Fibroblast of skin of left biceps (primary cell): ENCODE measurements at regions not wholly inside any gene's neighbourhood (a gene's known extent, or its start where the extent isn't known, plus 50 kb on each side); places are given as distances from the start of the nearest gene placed in this dataset.

ENCODE experiments used
- DNase-seq, 2 experiments: peaks; one replicate each; pipeline ENCODE4 v3.0.0-alpha.2; 2013; ENCODE audit warnings: low read depth in 2 of 2

DNA sequence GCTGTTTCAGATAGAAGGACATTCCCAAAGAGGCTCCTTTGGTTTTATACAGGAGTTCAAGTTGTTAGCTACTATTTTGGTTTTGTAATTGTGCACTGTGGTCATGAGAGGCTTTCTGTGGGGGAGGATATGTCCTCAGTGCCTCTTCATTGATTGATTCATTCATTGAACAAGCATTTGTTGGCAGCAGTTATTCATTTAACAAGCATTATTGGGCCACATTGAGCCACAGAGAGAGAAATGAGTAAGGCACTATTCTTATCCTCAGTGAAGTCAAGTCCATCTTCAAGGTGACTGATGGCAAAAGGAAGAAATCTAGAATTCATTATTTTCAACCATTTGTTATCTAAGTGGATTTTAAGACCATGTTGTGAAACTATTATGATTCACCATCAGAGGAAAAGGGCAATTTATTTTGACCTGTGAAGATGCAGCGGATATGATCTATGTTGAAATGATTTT, 697.2 kb upstream of the CITED2 start:
- peak; percentile 87 to 91 for DNase-seq

DNA sequence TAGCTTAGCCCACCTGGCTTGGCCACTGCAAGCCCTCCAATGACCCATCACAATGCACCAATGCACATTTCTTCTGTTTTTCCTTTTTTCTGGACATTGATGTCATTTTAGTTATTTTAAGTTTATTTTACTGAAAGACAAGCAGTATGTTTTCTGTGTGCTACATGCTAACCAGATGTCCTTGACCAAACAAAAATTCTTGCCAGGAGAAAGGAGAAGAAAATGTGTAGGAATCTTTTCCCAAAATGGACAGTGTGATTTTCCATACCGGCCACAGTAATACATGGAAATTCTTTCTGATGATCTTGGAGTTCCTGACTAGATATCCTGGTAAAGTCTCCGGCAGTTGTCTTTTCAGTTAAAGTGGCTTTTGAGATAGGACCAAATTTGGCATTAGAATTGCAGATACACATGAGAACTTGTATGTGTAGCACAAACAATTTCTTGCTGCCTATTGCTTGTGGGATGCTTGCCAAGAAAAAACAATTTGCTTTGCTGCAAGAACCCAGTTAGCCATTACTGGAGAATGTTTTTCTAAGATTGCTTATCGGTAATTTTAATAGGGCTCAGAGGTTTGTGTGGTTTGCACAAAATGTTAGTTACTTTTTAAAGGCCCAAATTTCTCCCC, 696.5 kb upstream of the CITED2 start:
- peak; percentile 84 to 85 for DNase-seq

DNA sequence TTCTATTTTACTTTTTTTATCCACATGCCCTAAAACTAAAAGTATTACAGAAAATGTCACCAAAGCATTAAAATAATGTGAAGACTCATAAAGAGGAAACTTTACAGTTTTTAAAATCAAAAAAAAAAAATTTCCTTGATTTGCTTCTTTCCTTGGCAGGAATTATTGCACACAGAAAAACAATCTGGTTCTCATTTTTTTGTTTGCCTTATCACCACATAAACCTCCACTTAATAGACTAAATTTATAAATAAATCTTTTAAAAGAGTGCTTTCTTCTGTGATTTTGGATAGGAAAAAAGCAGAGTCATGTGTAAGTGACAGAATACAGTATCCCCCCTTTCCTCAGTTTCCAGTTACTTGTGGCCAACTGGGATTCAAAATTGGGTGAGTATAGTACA, 695.1 kb upstream of the CITED2 start:
- no peak for DNase-seq

DNA sequence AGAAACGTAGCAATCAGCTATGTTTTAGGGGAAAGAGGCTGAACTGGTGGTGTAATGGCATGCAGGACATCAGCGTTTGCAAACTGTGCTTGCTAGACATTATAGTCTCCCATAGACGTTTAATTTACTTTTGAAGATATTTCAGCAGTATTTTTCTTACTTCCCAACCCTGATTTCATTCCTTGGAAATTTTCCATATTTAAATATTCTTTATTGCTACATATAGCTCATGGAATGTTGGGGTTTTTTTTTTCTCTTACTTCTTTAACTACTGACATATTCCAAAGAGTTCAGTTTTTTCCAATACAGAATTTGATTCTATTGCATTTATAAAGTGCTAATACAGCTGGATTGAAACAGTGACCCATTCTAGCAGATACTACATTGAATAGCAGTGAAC, 694.4 kb upstream of the CITED2 start:
- DNase-seq: peak in 1 of 2 experiments; percentile 74

DNA sequence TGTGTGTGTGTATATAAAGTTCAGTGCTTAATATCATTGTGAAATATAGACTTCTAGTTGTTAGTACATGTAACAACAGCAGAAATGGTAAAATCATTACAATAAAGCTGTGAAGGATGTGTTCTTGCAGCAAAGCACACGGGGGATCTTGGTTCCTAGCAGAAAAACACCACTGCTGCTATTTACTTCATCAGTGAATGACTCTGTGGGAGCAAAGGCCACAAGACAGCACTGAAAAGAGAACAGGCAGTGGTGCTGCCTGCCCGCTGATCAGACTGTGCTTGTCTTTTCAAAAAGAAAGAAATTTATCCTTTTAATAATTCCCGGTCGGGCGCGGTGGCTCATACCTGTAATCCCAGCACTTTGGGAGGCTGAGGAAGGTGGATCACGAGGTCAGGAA, 689.9 kb upstream of the CITED2 start:
- no peak for DNase-seq

DNA sequence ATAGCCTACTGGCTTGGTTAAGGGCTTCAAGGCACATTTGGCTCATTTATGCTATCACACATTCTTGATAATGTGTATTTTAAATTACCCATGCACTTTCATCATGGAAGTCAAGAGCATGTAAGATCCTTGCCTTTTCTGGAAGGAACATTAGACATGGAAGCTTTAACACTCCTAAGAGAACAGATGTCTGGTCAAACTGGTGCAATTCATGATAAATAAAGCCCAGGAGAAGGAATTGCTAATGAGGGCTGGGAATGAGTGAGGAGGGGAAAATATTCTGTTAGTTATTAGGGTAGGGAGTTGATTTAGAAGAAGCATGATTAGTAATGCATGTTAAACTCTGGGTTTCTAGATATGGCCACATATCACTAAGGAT, 688.6 kb upstream of the CITED2 start:
- DNase-seq: no peak

DNA sequence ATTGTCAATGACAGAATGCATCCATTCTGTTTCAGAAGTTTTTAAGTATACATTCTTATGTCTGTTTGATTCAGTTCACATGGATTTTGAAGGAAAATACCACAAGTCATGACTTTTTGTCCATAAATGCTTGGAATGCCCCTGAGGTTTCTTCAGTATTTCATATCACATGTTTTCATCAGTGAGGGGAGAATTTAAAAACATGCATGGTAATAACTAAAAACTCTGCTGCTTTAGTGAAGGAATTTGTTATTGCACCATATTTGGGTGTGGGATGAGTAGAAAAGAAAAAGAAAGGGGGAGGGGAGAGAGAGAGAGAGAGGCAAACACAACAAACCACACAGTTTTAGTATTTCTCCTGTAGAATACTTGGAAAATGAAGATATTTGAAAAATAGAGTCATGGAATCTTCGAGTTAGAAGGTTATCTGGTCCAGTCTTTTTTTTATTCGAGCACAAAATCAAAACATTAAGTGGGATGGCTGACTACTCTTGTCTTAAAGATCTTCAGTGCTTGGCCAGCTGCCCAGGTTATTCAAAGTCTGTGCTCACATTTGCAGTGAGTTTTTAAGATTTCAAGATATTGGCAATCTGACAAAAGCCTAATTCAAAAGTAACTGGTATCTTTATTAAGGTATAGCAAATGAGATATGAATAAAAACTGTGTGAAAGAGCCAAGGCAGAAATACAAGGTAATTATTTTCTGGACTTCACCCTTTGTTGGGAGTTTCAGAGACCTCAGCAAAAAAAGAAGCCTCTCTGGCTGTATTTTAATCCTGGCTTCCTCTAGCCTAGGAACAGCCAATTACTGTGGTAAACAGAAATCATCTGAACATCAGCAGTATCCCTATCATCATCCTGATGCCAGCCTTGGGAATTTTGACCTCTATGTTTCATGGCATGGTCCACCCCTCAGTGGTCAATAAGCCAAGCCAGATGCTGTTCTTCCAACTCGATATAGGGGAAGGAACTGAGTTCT, 687.9 kb upstream of the CITED2 start:
- DNase-seq: peak; percentile 99

DNA sequence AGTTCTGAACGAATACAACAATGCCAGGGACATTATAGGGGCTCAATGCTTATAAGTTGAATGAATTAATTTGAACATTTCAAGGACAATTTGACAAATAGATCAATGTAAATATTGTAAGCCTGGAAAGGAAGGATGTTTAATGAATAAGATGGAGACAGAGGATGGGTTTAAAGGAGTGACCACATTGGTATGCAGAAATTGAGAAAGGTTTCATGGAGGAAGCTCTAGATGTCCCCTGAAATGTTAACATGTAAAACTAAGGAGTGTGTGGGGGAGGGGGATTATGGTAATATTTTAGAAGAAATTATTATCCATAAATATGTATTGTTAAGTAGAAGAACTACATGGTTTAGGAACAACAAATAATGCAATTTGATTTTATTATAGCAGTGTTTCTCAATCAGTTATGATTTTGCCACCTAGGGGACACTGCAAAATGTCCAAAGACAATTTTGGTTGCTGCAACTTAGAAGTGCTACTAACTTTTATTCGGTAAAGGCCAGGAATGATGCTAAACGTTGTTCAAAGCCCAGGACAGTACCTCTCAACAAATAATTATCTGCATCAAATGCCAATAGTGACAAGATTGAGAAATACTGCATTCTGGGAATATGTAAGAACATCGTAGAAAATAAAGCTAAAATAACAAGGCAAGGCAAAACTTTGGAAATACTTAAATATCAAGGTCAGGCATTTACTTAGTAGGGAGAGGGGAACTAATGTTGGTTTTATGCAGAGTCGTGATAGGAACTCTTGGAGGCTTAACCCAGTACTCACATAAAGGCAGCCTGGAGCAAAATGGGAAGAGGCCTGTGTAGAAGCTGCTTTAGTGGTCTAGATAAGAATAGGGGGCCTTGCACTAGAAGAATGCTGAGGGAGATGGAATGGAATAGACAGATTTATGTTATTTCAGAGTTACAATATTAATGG, 686.9 kb upstream of the CITED2 start:
- DNase-seq: no peak

DNA sequence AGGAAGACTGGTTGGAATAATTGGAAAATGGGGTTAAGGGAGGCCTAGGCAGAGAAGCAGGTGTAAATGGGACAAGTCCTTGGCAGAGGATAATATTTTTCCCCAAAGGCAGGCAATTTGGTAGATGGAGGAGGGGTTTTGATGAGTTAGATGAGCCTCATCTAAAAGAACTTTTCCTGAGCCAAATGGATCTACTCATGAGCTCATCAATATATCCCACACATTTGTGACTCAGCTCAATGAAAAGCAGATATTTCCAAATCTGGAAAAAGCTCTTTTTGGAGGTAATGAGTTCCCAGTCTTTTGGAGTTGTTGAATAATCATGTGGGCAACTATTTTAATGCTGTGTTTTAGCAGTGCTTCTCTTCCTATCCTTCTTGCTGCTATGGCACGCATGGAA, 685.5 kb upstream of the CITED2 start:
- DNase-seq: no peak

DNA sequence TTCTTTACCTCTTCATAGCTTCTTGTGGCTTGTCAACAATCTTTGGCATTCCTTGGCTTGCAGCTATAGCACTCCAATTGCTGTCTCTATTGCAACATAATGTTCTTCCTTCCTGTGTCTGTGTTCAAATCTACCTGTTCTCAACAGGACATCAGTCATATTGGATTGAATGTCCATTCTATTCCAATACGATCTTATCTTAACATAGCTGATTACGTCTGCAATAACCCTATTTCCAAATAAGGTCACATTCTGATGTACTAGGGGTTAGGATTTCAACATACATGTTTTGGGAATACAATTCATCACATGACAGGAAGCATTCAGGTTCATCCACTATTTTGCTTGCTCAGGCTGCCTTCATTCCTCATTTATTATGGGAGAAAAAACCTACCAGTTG, 684.4 kb upstream of the CITED2 start:
- no peak for DNase-seq

DNA sequence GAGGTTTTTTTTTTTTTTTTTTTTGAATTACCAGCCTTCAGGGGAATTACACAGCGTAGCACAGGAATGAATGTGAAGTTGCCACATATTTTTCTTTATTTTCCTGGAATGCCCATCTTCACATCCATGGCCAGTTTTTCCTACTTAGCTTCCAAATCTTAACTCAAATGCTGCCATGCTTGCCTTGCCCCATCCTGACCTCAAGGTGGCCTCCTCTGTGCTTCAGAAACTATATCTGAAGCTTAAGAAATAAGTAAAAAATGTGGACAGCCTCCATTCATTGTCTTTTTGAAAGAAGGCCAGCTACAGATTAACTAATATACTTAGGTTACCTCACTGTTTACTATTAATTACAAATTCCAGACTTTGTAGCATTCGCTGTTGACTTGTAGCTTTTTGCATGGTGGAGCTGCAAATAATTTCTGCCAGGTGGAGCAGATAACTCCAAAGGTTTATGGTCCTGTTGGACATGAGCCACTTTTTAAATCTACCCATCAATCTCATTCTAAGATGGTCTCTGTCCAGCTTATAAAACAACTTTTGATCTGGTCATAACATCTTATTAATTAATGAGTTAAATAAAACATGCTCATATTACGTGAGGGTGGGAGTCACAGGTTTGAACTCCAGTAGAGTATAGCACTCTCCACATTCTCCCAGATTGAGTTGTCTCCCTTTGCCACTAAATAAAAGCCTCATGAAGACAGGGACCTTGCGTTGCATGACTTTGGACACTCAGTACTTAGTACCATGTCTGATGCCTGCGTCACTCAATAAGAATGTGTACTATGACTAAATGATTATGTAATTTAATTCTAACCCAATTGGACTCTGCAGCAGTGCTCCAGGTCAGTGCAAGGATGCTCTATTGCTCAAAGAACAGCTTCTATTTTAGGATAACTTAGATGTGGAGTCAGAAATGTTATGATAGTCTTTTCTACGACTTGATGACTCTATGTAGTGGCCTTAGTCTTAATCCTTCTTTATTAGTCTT, 678.6 kb upstream of the CITED2 start:
- no peak for DNase-seq

DNA sequence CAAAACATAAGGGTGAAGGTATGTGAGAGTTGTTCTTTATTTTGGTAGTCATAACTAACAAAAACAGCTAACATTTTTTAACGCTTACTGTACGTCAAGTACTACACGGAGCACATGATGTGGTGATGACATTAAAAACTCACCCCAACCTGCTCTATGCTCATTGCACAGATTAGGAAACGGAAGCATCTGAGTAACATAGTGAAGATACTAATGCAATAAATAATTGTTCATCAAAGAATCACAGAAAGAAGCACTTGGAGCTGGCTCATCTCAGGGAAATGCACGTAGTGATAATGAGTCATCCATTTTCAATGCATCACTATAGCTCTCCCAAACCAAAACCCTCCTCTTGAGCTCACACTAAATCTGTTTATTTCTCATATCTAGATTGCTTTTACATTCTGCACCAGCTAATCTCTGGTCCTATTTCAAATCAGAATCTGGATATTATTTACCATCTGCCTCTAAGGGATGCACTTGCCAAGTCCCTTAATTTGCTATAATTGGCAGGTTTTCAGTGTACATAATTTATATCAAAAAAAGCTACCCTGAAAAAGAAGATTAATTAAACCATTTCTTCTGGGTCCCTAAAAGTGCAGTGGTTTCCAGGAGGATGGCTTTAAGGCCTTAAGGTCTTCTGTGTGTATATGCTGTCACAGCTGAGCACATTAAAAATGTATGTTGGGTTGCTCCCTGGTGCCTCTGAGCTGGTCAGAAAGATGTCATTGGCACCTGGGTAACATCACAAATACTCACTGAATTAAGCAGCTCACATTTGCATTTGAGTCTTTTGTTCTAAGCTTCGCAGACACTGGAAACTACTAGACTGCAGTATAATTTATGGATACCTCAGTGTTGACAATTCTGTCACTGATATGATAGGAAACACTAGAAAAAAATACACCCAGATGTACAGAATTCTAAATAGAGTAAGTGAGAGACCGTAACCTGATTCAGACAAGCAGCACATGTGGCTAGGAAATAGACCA, 677.4 kb upstream of the CITED2 start:
- DNase-seq: peak; percentile 95 to 96

DNA sequence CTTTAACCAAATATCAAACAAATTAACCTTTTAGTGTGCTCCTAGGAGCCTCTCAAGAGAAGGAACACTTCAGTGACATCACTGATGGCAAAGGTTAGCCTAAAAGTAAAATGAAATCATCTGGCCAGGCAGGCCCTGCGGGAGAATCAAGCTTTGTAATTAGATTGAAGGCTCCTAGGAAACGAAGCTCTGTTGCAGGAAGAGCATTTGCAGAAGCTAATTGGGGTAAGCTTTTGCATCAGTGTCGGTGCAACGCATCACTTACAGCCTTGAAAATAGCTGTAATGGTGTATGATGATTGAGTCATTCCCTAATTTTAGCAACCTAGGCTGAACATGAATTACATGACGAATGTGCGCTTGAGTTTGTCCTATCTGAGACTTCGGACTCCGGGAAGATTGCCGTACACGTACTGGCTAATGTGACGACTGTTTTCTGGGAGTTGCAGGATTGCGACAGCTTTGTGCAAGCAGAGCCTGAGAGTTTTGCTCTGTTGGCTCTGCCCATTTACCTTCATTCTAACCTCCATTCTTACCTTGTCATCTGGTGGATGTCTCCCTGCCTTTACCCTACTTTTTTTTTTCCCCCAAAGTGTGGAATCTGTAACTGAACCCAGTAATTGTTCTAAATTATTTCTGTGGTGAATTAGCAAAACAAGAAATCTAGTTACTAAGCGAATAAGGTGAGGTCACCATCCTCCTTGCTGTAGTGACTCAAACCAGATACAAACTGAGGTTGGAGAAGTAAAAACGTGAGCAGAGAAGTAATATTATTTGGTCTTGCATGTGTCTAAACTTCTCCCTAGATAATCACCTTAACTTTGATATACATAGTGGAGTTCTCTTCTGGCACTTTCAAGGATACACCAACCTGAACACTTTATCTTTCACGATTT, 675.9 kb upstream of the CITED2 start:
- DNase-seq: no peak

DNA sequence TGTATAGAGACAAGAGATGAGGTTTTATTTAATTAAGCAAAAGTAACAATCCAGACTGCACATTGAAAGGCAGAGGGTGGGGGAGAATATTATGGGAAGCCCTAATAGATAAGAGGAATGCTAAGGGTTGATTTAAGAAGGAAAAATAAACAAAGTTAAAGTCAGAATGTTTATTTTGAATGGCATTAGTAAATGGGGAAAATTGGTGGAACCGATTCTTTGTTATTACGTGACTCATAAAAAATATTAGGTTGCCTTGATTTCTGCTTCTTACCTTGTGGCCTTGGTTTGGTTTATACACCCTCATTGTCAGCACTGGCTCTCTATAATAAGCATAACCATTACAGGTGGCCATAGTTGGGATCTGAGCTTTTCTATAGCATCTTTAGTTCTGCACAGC, 674.8 kb upstream of the CITED2 start:
- DNase-seq: no peak

DNA sequence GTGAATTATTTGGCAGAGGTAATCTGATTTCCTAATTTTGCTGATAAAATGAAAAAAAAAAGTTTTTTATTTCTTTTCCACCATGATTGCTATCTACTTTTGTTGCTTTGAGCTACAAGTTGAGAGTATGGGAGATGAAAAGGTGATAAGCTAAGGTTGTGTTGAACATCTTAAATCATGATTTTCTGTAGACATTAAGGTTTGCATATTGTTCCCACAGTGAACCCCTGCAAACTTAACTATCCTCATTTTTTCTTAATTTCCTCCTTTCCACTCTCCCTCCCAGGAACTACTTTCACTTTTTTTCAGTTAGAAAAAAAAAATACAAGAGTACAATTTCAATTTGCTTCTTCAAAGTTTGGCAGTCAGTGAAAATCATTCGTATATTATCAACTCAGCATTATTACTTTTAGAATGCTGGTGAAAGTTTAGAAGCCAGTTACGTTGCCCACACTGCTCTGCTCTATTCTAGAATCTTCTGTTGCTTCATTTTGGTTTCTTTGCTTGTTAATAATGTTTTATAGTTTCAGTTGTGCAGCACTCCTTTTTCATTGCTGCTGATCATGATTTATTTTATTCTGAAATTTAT, 673.8 kb upstream of the CITED2 start:
- no peak for DNase-seq

DNA sequence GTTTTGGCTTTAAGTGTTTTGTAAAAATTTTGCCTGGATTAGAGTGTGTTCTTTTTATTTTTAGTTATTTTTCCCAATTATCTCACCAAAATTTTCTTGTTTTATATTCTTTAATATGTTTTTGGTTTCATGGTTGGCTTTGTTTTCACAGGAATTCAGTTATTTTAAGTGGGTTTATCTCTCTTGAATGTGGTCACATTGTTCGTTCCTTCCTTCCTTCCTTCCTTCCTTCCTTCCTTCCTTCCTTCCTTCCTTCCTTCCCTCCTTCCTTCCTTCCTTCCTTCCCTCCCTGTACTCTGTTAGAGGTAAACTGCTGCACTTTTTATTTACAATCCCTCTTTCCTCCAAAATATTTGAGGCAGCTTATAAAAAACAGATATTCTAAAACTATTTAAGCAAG, 672.9 kb upstream of the CITED2 start:
- DNase-seq: no peak

DNA sequence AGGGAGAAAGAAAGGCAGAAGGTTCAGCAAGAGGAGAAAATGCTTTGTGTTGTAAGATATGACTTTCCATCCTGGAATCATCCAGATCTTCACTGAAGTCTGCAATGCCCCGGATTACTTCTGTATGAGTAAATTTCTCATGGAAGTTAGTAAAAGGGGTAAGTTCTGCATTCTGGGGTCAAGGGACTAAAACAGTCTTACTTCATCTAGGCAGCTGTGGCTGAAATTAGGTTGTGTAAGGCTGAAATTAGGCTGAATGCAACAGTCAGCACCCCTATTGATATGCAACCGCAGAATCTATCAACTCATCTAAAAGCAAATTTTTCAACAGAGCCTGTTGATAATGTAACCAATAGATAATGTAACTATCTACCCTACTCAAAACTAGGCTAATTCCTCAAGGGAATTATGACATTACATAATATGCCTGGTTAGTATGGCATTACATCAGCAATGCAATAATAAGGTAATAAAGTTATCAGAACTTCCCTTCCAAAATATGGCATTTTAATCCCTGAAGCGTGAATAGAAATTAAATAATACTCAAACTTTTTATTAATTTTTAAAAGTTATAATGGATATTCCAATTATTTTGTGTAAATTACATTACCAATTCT, 671.7 kb upstream of the CITED2 start:
- DNase-seq: no peak

DNA sequence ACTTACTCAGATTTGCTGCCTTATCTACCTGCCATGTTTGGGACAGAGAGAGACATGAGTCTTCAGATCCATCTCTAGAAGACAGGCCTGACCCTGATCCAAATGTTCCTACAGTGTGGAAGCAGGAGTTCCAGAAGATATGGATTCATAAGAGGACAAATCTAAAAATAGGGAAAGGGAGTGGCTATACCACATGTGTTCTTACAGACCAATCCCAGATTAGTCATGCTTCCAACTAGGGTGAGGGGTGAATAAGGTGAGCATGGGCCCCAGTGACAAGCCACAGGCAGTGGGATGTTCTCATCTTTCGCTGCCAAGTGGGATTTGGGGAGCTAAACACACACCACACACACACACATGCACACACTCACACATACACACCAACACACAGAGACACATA, 670.7 kb upstream of the CITED2 start:
- DNase-seq: no peak
